WTC11 (cell line): ENCODE measurements at regions not wholly inside any gene's neighbourhood (a gene's known extent, or its start where the extent isn't known, plus 50 kb on each side); places are given as distances from the start of the nearest gene placed in this dataset.

Experiments used
- ATAC-seq: fragments of 200-7000 bp; cut with Tn5 transposase; 2 replicates; pipeline ENCODE4 v1.10.0; 2021; ENCODE audit warnings: mild to moderate bottlenecking, moderate library complexity
- CTCF ChIA-PET: fragments of 300-600 bp; sonication (Branson Sonifier 250); formaldehyde crosslinking; loops from one replicate; lab custom pipeline; 2021; ENCODE audit warnings: antibody characterized with exemption; lab: Charles Lee
- POLR2A ChIA-PET: fragments of 350-600 bp; sonication (Branson Sonifier 250); formaldehyde crosslinking; loops from one replicate; lab custom pipeline; 2021; ENCODE audit warnings: antibody characterized with exemption; lab: Charles Lee
- DNase-seq: peaks from one replicate; pipeline ENCODE4 v3.0.0; 2021; ENCODE audit warnings: low spot score
- H3K27ac Mint-ChIP-seq: 2 replicates; pipeline ENCODE4 v1.8.0; 2021; ENCODE audit warnings: mixed read lengths
- H3K27me3 Mint-ChIP-seq: 2 replicates; pipeline ENCODE4 v1.8.0; 2021; ENCODE audit warnings: low read depth, mild to moderate bottlenecking, moderate library complexity, mixed read lengths
- H3K36me3 Mint-ChIP-seq: 2 replicates; pipeline ENCODE4 v1.8.0; 2021; ENCODE audit warnings: mixed read lengths
- H3K4me1 Mint-ChIP-seq: 2 replicates; pipeline ENCODE4 v1.8.0; 2022; ENCODE audit warnings: mixed read lengths
- H3K4me3 Mint-ChIP-seq: 2 replicates; pipeline ENCODE4 v1.8.0; 2021; ENCODE audit warnings: mild to moderate bottlenecking, moderate library complexity, mixed read lengths
- H3K9me3 Mint-ChIP-seq: 2 replicates; pipeline ENCODE4 v1.8.0; 2021; ENCODE audit warnings: mixed read lengths
- CBFB ChIP-seq: sonication (generic); formaldehyde crosslinking; IDR thresholded peaks from 2 replicates; pipeline ENCODE4 v1.8.1; 2022; ENCODE audit warnings: mild to moderate bottlenecking, low read depth, missing genetic modification reagents
- ETV6 ChIP-seq: sonication (generic); formaldehyde crosslinking; IDR thresholded peaks from 2 replicates; pipeline ENCODE4 v1.8.1; 2022; ENCODE audit warnings: mild to moderate bottlenecking, missing genetic modification reagents
- FOXP1 ChIP-seq: sonication (generic); formaldehyde crosslinking; IDR thresholded peaks from 2 replicates; pipeline ENCODE4 v1.8.0; 2022; ENCODE audit warnings: missing genetic modification reagents, mild to moderate bottlenecking, moderate library complexity, borderline replicate concordance
- MXD4 ChIP-seq: fragments of 250-450 bp; sonication (Bioruptor Pico); IDR thresholded peaks from 2 replicates; pipeline ENCODE4 v1.8.0; 2021; ENCODE audit warnings: mild to moderate bottlenecking, moderate library complexity, borderline replicate concordance
- NFATC4 ChIP-seq: fragments of 250-450 bp; sonication (Bioruptor Pico); IDR thresholded peaks from 2 replicates; pipeline ENCODE4 v1.9.0; 2021; ENCODE audit warnings: mild to moderate bottlenecking
- RORB ChIP-seq: fragments of 250-450 bp; sonication (Bioruptor Pico); IDR thresholded peaks from 2 replicates; pipeline ENCODE4 v1.9.0; 2021; ENCODE audit warnings: mild to moderate bottlenecking
- TEAD4 ChIP-seq: sonication (generic); formaldehyde crosslinking; IDR thresholded peaks from 2 replicates; pipeline ENCODE4 v1.8.0; 2022; ENCODE audit warnings: mild to moderate bottlenecking, missing genetic modification reagents
- TP53 ChIP-seq: sonication (generic); formaldehyde crosslinking; IDR thresholded peaks from 2 replicates; pipeline ENCODE4 v1.8.1; 2023; ENCODE audit warnings: mild to moderate bottlenecking, missing genetic modification reagents
- ZNF121 ChIP-seq: sonication (generic); formaldehyde crosslinking; IDR thresholded peaks from 2 replicates; pipeline ENCODE4 v1.8.0; 2023; ENCODE audit warnings: missing genetic modification reagents
- ZNF138 ChIP-seq: sonication (generic); formaldehyde crosslinking; conservative IDR thresholded peaks from 2 replicates; pipeline ENCODE4 v1.8.1; 2022; ENCODE audit warnings: mild to moderate bottlenecking, moderate library complexity, missing genetic modification reagents
- ZNF416 ChIP-seq: fragments of 250-450 bp; sonication (Bioruptor Pico); IDR thresholded peaks from 2 replicates; pipeline ENCODE4 v1.9.0; 2021; ENCODE audit warnings: mild to moderate bottlenecking, inconsistent platforms
- TF ChIP-seq, protein P1 (sequence below): fragments of 200-600 bp; IDR thresholded peaks from 2 replicates; pipeline ENCODE4 v1.8.0; 2022; ENCODE audit warnings: antibody characterized with exemption
- TF ChIP-seq, protein P2 (sequence below): sonication (generic); formaldehyde crosslinking; IDR thresholded peaks from 2 replicates; pipeline ENCODE4 v1.8.0; 2023; ENCODE audit warnings: mild to moderate bottlenecking, missing genetic modification reagents
- TF ChIP-seq, protein P3 (sequence below): sonication (generic); formaldehyde crosslinking; IDR thresholded peaks from 2 replicates; pipeline ENCODE4 v1.8.0; 2022; ENCODE audit warnings: mild to moderate bottlenecking, missing genetic modification reagents
- TF ChIP-seq, protein P4 (sequence below): fragments of 250-450 bp; sonication (Bioruptor Pico); IDR thresholded peaks from 2 replicates; pipeline ENCODE4 v1.9.0; 2021; ENCODE audit warnings: moderate library complexity, mild to moderate bottlenecking, inconsistent platforms, borderline replicate concordance
- TF ChIP-seq, protein P5 (sequence below): sonication (generic); formaldehyde crosslinking; conservative IDR thresholded peaks from 2 replicates; pipeline ENCODE4 v1.8.1; 2023; ENCODE audit warnings: mild to moderate bottlenecking, low read depth, missing genetic modification reagents, moderate library complexity
- TF ChIP-seq, protein P6 (sequence below): fragments of 250-450 bp; sonication (Bioruptor Pico); conservative IDR thresholded peaks from 2 replicates; pipeline ENCODE4 v1.9.0; 2021; ENCODE audit warnings: mild to moderate bottlenecking
- TF ChIP-seq, protein P7 (sequence below): sonication (generic); formaldehyde crosslinking; IDR thresholded peaks from 2 replicates; pipeline ENCODE4 v1.8.1; 2022; ENCODE audit warnings: low read depth, missing genetic modification reagents, borderline replicate concordance

DNA sequence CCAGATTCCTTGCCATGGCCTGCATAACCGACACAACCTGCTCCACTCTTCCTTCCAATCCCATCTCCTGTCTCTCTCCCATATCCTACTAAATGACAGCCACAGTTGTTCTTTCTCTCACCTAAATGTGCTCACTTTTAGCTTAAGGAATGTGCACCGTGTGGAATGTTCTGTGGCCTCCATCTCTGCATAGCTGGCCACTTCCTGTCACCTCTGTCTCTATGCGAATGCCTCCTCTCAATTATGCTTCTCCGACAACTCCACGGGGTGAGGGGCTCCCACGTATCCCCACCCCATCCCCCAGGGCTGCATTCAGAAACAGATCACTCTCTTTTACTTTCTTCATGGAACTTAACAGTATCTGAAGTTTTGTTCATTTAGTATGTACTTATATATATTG lies 110.7 kb downstream of the RAB18 start (continued):
- TF ChIP-seq ZNF121 (CRISPR knock-in tag) = no peak
- TF ChIP-seq, protein P1, sequence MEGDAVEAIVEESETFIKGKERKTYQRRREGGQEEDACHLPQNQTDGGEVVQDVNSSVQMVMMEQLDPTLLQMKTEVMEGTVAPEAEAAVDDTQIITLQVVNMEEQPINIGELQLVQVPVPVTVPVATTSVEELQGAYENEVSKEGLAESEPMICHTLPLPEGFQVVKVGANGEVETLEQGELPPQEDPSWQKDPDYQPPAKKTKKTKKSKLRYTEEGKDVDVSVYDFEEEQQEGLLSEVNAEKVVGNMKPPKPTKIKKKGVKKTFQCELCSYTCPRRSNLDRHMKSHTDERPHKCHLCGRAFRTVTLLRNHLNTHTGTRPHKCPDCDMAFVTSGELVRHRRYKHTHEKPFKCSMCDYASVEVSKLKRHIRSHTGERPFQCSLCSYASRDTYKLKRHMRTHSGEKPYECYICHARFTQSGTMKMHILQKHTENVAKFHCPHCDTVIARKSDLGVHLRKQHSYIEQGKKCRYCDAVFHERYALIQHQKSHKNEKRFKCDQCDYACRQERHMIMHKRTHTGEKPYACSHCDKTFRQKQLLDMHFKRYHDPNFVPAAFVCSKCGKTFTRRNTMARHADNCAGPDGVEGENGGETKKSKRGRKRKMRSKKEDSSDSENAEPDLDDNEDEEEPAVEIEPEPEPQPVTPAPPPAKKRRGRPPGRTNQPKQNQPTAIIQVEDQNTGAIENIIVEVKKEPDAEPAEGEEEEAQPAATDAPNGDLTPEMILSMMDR = no peak

DNA sequence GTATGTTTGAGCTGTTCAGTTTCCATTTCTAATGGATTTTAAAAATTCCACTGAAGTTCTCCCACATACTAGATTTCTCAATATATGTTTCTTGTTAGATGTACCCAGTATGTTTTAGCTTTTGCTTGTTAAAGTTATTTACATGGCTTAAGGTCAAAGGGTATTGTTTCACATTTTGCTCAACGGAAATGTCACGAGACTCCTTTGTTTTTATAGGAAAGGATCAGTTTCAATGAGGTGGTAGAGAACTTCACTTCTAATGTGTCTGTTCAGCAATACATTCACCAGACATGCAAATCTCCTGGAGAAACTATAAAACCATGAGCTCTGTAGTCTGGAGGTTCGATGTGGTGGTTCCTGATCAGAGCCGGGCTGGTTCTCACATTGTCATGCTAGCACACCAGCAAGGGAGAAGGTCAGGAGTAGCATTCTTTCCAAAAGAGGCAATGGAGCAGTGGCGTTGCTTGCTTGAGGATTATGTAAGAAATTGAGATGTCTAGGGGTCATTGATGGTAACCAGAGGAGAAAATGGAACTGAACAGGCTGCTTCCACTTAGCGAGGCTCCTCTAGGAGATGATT lies 114.0 kb downstream of the RAB18 start:
- Mint-ChIP-seq H3K27me3 (no peaks in the 10 kb centered on the region), H3K36me3 (no peaks in the 10 kb centered on the region), H3K4me1 (peaks cover 22% of the 10 kb centered on the region), H3K27ac (no peak overlapping the region), H3K9me3 (peaks cover 14% of the 10 kb centered on the region), H3K4me3 (no peak overlapping the region)
- DNase-seq (no peak), ATAC-seq (no peak)
- POLR2A ChIA-PET = no interaction called here
- CTCF ChIA-PET = interaction anchor here (0.5 kb wide), 1 partner anchor 247 kb away, joined by 4 read pairs; no protein-coding TSS in a partner anchor
- TF ChIP-seq, protein P2, sequence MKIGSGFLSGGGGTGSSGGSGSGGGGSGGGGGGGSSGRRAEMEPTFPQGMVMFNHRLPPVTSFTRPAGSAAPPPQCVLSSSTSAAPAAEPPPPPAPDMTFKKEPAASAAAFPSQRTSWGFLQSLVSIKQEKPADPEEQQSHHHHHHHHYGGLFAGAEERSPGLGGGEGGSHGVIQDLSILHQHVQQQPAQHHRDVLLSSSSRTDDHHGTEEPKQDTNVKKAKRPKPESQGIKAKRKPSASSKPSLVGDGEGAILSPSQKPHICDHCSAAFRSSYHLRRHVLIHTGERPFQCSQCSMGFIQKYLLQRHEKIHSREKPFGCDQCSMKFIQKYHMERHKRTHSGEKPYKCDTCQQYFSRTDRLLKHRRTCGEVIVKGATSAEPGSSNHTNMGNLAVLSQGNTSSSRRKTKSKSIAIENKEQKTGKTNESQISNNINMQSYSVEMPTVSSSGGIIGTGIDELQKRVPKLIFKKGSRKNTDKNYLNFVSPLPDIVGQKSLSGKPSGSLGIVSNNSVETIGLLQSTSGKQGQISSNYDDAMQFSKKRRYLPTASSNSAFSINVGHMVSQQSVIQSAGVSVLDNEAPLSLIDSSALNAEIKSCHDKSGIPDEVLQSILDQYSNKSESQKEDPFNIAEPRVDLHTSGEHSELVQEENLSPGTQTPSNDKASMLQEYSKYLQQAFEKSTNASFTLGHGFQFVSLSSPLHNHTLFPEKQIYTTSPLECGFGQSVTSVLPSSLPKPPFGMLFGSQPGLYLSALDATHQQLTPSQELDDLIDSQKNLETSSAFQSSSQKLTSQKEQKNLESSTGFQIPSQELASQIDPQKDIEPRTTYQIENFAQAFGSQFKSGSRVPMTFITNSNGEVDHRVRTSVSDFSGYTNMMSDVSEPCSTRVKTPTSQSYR (CRISPR knock-in tag) = no peak
- TF ChIP-seq RORB (no peak), ZNF138 (CRISPR knock-in tag) (no peak), ETV6 (CRISPR knock-in tag) (no peak), TP53 (CRISPR knock-in tag) (no peak), ZNF416 (CRISPR knock-in tag) (no peak), NFATC4 (CRISPR knock-in tag) (no peak)
- TF ChIP-seq, protein P3, sequence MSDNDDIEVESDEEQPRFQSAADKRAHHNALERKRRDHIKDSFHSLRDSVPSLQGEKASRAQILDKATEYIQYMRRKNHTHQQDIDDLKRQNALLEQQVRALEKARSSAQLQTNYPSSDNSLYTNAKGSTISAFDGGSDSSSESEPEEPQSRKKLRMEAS (CRISPR knock-in tag) = no peak

DNA sequence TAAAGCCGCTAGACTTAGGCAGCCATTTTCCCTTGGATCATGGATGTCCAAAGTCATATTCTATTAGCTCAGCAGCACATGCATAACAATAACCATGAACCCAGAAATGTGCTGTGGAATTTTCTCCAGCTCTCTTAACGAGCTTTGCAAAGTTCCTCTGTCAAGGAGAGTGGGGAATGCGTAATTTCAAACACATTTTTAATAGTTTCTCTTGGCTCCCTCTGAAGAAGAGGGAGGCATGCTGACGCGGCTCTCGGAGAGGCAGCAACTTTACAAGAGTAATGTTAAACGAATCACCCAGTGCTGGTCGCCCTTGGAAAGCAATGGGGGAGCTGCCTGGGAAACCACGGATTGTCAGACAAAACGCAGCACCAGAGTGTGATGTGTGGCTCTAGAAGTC lies 114.8 kb downstream of the RAB18 start:
- no peaks in the 10 kb centered on the region for H3K27me3 Mint-ChIP-seq
- no peak overlapping the region for H3K4me3 Mint-ChIP-seq
- ChIA-PET CTCF (no interaction called here), POLR2A (no interaction called here)
- peaks cover 11% of the 10 kb centered on the region for H3K9me3 Mint-ChIP-seq
- ATAC-seq (no peak), DNase-seq (no peak)
- H3K36me3 Mint-ChIP-seq = no peaks in the 10 kb centered on the region
- H3K27ac Mint-ChIP-seq = no peak overlapping the region
- H3K4me1 Mint-ChIP-seq = peaks cover 22% of the 10 kb centered on the region
- no peak for TF ChIP-seq TP53 (CRISPR knock-in tag)
- no peak for TF ChIP-seq TEAD4
- TF ChIP-seq, protein P4, sequence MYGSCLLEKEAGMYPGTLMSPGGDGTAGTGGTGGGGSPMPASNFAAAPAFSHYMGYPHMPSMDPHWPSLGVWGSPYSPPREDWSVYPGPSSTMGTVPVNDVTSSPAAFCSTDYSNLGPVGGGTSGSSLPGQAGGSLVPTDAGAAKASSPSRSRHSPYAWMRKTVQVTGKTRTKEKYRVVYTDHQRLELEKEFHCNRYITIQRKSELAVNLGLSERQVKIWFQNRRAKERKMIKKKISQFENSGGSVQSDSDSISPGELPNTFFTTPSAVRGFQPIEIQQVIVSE (CRISPR knock-in tag) = no peak
- no peak for TF ChIP-seq ETV6 (CRISPR knock-in tag)
- no peak for TF ChIP-seq FOXP1 (CRISPR knock-in tag)
- TF ChIP-seq, protein P5, sequence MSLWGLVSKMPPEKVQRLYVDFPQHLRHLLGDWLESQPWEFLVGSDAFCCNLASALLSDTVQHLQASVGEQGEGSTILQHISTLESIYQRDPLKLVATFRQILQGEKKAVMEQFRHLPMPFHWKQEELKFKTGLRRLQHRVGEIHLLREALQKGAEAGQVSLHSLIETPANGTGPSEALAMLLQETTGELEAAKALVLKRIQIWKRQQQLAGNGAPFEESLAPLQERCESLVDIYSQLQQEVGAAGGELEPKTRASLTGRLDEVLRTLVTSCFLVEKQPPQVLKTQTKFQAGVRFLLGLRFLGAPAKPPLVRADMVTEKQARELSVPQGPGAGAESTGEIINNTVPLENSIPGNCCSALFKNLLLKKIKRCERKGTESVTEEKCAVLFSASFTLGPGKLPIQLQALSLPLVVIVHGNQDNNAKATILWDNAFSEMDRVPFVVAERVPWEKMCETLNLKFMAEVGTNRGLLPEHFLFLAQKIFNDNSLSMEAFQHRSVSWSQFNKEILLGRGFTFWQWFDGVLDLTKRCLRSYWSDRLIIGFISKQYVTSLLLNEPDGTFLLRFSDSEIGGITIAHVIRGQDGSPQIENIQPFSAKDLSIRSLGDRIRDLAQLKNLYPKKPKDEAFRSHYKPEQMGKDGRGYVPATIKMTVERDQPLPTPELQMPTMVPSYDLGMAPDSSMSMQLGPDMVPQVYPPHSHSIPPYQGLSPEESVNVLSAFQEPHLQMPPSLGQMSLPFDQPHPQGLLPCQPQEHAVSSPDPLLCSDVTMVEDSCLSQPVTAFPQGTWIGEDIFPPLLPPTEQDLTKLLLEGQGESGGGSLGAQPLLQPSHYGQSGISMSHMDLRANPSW = no peak
- no peak for TF ChIP-seq MXD4
- TF ChIP-seq, protein P6, sequence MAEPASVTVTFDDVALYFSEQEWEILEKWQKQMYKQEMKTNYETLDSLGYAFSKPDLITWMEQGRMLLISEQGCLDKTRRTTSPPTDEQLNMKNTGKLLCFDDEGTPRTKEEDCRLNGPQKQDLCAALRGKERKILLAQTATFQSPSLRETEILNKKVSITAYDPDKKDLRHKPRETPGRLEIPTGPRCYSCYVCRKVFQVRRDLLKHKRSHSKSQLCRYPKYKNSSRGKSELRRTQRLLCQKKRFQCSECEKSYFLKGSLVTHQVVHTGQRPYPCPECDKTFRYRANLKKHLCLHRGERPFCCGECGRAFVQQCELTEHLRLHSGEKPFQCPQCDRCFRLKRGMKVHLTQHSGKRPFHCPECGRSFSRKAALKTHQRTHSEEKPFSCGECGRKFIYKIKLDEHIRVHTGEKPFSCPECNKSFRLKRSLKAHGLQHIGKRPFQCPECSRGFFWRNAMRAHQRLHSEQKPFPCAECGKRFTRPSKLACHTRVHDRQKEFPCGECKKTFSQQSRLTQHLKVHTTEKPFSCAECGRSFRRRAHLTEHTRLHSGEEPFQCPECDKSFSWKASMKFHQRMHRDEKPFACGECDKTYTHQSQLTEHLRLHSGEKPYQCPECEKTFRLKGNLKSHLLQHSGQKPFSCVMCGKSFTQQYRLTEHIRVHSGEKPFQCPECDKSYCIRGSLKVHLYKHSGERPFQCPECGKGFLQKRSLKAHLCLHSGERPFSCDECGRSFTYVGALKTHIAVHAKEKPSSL (CRISPR knock-in tag) = no peak
- TF ChIP-seq, protein P7, sequence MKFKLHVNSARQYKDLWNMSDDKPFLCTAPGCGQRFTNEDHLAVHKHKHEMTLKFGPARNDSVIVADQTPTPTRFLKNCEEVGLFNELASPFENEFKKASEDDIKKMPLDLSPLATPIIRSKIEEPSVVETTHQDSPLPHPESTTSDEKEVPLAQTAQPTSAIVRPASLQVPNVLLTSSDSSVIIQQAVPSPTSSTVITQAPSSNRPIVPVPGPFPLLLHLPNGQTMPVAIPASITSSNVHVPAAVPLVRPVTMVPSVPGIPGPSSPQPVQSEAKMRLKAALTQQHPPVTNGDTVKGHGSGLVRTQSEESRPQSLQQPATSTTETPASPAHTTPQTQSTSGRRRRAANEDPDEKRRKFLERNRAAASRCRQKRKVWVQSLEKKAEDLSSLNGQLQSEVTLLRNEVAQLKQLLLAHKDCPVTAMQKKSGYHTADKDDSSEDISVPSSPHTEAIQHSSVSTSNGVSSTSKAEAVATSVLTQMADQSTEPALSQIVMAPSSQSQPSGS (CRISPR knock-in tag) = no peak
- no peak for TF ChIP-seq CBFB (CRISPR knock-in tag)
